Mesenchymal stem cell (in vitro differentiated cells and primary cell): ENCODE measurements at regions not wholly inside any gene's neighbourhood (a gene's known extent, or its start where the extent isn't known, plus 50 kb on each side); places are given as distances from the start of the nearest gene placed in this dataset.
A peak's percentile ranks its signal among the peaks of the same experiment; 100 is the strongest.

ENCODE experiments used
- DNase-seq: peaks from one replicate; pipeline ENCODE4 v3.0.0-alpha.2; 2013
- H2AFZ ChIP-seq: one replicate; pipeline ENCODE4 v1.6.1; 2013; ENCODE audit warnings: low read depth, mild to moderate bottlenecking, control low read depth, inconsistent platforms, low read length, moderate library complexity
- H2AK5ac ChIP-seq: 2 replicates; pipeline ENCODE4 v1.6.1; 2013; ENCODE audit warnings: low read length, moderate library complexity, mild to moderate bottlenecking, inconsistent platforms; ENCODE audit not compliant: severe bottlenecking
- H2BK120ac ChIP-seq: one replicate; pipeline ENCODE4 v1.6.1; 2013; ENCODE audit warnings: low read depth, mild to moderate bottlenecking, inconsistent platforms, low read length, moderate library complexity
- H2BK12ac ChIP-seq, 2 experiments: one replicate each; pipeline ENCODE4 v1.6.1; 2013; ENCODE audit warnings: inconsistent platforms in 2 of 2, low read length in 2 of 2, mild to moderate bottlenecking in 2 of 2, moderate library complexity in 2 of 2, control low read depth in 1 of 2
- H2BK15ac ChIP-seq: one replicate; pipeline ENCODE4 v1.6.1; 2013; ENCODE audit warnings: mild to moderate bottlenecking, low read depth, inconsistent platforms; ENCODE audit not compliant: poor library complexity, severe bottlenecking
- H2BK5ac ChIP-seq: 2 replicates; pipeline ENCODE4 v1.6.1; 2013; ENCODE audit warnings: low read depth, mild to moderate bottlenecking, low read length, control low read depth, inconsistent platforms; ENCODE audit not compliant: poor library complexity, severe bottlenecking
- H3K14ac ChIP-seq, 2 experiments: one replicate each; pipeline ENCODE4 v1.6.1; 2013; ENCODE audit warnings: inconsistent platforms in 2 of 2, low read length in 2 of 2, control low read depth in 1 of 2, mild to moderate bottlenecking in 1 of 2, moderate library complexity in 1 of 2
- H3K18ac ChIP-seq, 2 experiments: one replicate each; pipeline ENCODE4 v1.6.1; 2013; ENCODE audit warnings: inconsistent platforms in 2 of 2, low read length in 2 of 2, control low read depth in 1 of 2, low read depth in 1 of 2, mild to moderate bottlenecking in 1 of 2
- H3K23ac ChIP-seq, 2 experiments: one replicate each; pipeline ENCODE4 v1.6.1; 2013; ENCODE audit warnings: inconsistent platforms in 2 of 2, low read length in 2 of 2, mild to moderate bottlenecking in 2 of 2, moderate library complexity in 2 of 2, control low read depth in 1 of 2
- H3K27ac ChIP-seq: 2 replicates; pipeline ENCODE4 v1.5.1; 2013; ENCODE audit warnings: mild to moderate bottlenecking, moderate library complexity, low read length, control low read depth, inconsistent platforms; ENCODE audit not compliant: poor library complexity, severe bottlenecking
- H3K27me3 ChIP-seq, 2 experiments: 2 replicates each; pipeline versions ENCODE4 v1.6.1 to v1.7.0; 2013; ENCODE audit warnings: low read length in 2 of 2, mild to moderate bottlenecking in 2 of 2, moderate library complexity in 2 of 2, control low read depth in 1 of 2, inconsistent platforms in 1 of 2; ENCODE audit not compliant: control insufficient read depth in 1 of 2, insufficient read depth in 1 of 2
- H3K36me3 ChIP-seq, 2 experiments: 2 replicates each; pipeline versions ENCODE4 v1.6.1 to v1.7.0; 2013; ENCODE audit warnings: low read length in 2 of 2, control low read depth in 1 of 2, inconsistent platforms in 1 of 2, low read depth in 1 of 2, mild to moderate bottlenecking in 1 of 2; ENCODE audit not compliant: insufficient read depth in 2 of 2, control insufficient read depth in 1 of 2
- H3K4ac ChIP-seq, 2 experiments: one replicate each; pipeline ENCODE4 v1.6.1; 2013; ENCODE audit warnings: inconsistent platforms in 2 of 2, low read length in 2 of 2, mild to moderate bottlenecking in 2 of 2, moderate library complexity in 2 of 2, control low read depth in 1 of 2, low read depth in 1 of 2
- H3K4me1 ChIP-seq: 2 replicates; pipeline ENCODE4 v1.6.1; 2013; ENCODE audit warnings: low read depth, low read length, control low read depth; ENCODE audit not compliant: control insufficient read depth, insufficient read depth
- H3K4me2 ChIP-seq: 2 replicates; pipeline ENCODE4 v1.6.1; 2013; ENCODE audit warnings: low read length, mild to moderate bottlenecking, inconsistent platforms; ENCODE audit not compliant: poor library complexity, severe bottlenecking
- H3K4me3 ChIP-seq, 2 experiments: 2 replicates each; pipeline versions ENCODE4 v1.5.1 to v1.7.0; 2013; ENCODE audit warnings: low read length in 2 of 2, mild to moderate bottlenecking in 2 of 2, control low read depth in 1 of 2, low read depth in 1 of 2; ENCODE audit not compliant: insufficient read depth in 1 of 2
- H3K79me1 ChIP-seq: replicated peaks from 2 replicates; pipeline ENCODE4 v1.6.1; 2013; ENCODE audit warnings: mild to moderate bottlenecking, control low read depth, low read length, inconsistent platforms; ENCODE audit not compliant: poor library complexity, severe bottlenecking
- H3K9ac ChIP-seq: 2 replicates; pipeline ENCODE4 v1.7.0; 2013; ENCODE audit warnings: mild to moderate bottlenecking, low read length, moderate library complexity
- H3K9me3 ChIP-seq: 2 replicates; pipeline ENCODE4 v1.7.0; 2013; ENCODE audit warnings: mild to moderate bottlenecking, low read length; ENCODE audit not compliant: control insufficient read depth
- H4K8ac ChIP-seq: one replicate; pipeline ENCODE4 v1.6.1; 2013; ENCODE audit warnings: inconsistent platforms, mild to moderate bottlenecking, low read length, moderate library complexity
- H4K91ac ChIP-seq: one replicate; pipeline ENCODE4 v1.6.1; 2013; ENCODE audit warnings: mild to moderate bottlenecking, low read length, inconsistent platforms
- WGBS: methylation state at CpG from one replicate; pipeline ENCODE4 v1.1.7; 2013; ENCODE audit warnings: mixed read lengths; 5-methylcytosine and 5-hydroxymethylcytosine counted together

- Histone ChIP-seq H3K27ac (no peak overlapping the region), H3K4me2 (no peak overlapping the region), H3K23ac (no peak overlapping the region), H2BK15ac (no peak overlapping the region), H3K27me3 (peaks cover 0 to 3% of the 10 kb centered on the region in 2 experiments), H2BK5ac (no peak overlapping the region), H3K4me3 (no peak overlapping the region), H3K9me3 (no peaks in the 10 kb centered on the region), H2AFZ (no peak overlapping the region), H2BK120ac (no peak overlapping the region), H3K36me3 (no peaks in the 10 kb centered on the region), H3K18ac (no peak overlapping the region), H4K91ac (no peak overlapping the region), H3K9ac (no peak overlapping the region), H3K4me1 (peaks cover 2% of the 10 kb centered on the region), H4K8ac (no peak overlapping the region), H3K14ac (no peak overlapping the region), H2BK12ac (no peak overlapping the region), H3K79me1 (no peaks in the 10 kb centered on the region), H3K4ac (no peak overlapping the region), H2AK5ac (no peak overlapping the region)
- WGBS = 85% methylated on average over 2 of the region's 2 CpGs
- DNase-seq = no peak
Measured at GRCh38 chr2:18835787-18836186, 246.4 kb upstream of the NT5C1B start.

- no peak overlapping the region for H2BK120ac ChIP-seq
- no CpG with 5 or more reads among the region's 1 CpG for WGBS
- DNase-seq = peak; percentile 31
Measured at GRCh38 chr2:18834341-18834740, 245.0 kb upstream of the NT5C1B start.

GRCh38 chr2:18833941-18834340, 244.6 kb upstream of the NT5C1B start:
- H2AK5ac ChIP-seq = peak overlapping the region; percentile 72
- H3K9me3 ChIP-seq = no peaks in the 10 kb centered on the region
- H2BK12ac ChIP-seq = no peak overlapping the region
- H3K36me3 ChIP-seq = no peaks in the 10 kb centered on the region
- no peak overlapping the region for H3K27ac ChIP-seq
- peak overlapping the region in 1 of 2 experiments; percentile 22 for H3K4me3 ChIP-seq
- peak overlapping the region; percentile 19 for H3K9ac ChIP-seq
- H3K4ac ChIP-seq = no peak overlapping the region
- WGBS = 92% methylated on average over 2 of the region's 2 CpGs
- H3K18ac ChIP-seq = peak overlapping the region in 1 of 2 experiments; percentile 56
- H4K8ac ChIP-seq = no peak overlapping the region
- H2BK5ac ChIP-seq = no peak overlapping the region
- H3K4me2 ChIP-seq = no peak overlapping the region
- no peaks in the 10 kb centered on the region for H3K79me1 ChIP-seq
- H4K91ac ChIP-seq = no peak overlapping the region
- no peak overlapping the region for H2BK120ac ChIP-seq
- H3K27me3 ChIP-seq = peaks cover 0 to 3% of the 10 kb centered on the region in 2 experiments
- H2BK15ac ChIP-seq = no peak overlapping the region
- no peak overlapping the region for H2AFZ ChIP-seq
- no peak for DNase-seq
- no peak overlapping the region for H3K14ac ChIP-seq
- no peak overlapping the region for H3K23ac ChIP-seq
- peaks cover 2% of the 10 kb centered on the region for H3K4me1 ChIP-seq

More at GRCh38 chr2:18834341-18834740, 245.0 kb upstream of the NT5C1B start:
- Histone ChIP-seq H2AK5ac (no peak overlapping the region), H3K79me1 (no peaks in the 10 kb centered on the region), H3K27me3 (peaks cover 0 to 3% of the 10 kb centered on the region in 2 experiments), H3K9ac (peak overlapping the region; percentile 19), H4K8ac (no peak overlapping the region), H3K36me3 (no peaks in the 10 kb centered on the region), H3K9me3 (no peaks in the 10 kb centered on the region), H2AFZ (no peak overlapping the region), H3K4me2 (no peak overlapping the region), H2BK5ac (no peak overlapping the region), H2BK12ac (no peak overlapping the region), H2BK15ac (no peak overlapping the region), H3K27ac (no peak overlapping the region), H3K18ac (no peak overlapping the region), H3K4me3 (peak overlapping the region in 1 of 2 experiments; percentile 22), H3K4me1 (peaks cover 2% of the 10 kb centered on the region), H4K91ac (no peak overlapping the region), H3K23ac (no peak overlapping the region), H3K14ac (no peak overlapping the region), H3K4ac (no peak overlapping the region)

GRCh38 chr2:18831916-18832510, 242.6 kb upstream of the NT5C1B start:
- Histone ChIP-seq H3K4me1 (peaks cover 2% of the 10 kb centered on the region), H4K8ac (no peak overlapping the region), H3K4me3 (no peak overlapping the region), H3K4ac (no peak overlapping the region), H3K23ac (no peak overlapping the region), H3K14ac (no peak overlapping the region), H3K9ac (peak overlapping the region; percentile 5), H2BK15ac (no peak overlapping the region), H3K79me1 (no peaks in the 10 kb centered on the region), H3K27me3 (peaks cover 0 to 3% of the 10 kb centered on the region in 2 experiments), H2AFZ (no peak overlapping the region), H2AK5ac (no peak overlapping the region), H3K36me3 (no peaks in the 10 kb centered on the region), H3K4me2 (no peak overlapping the region), H2BK120ac (no peak overlapping the region), H3K18ac (peak overlapping the region in 1 of 2 experiments; percentile 29), H2BK5ac (no peak overlapping the region), H2BK12ac (no peak overlapping the region), H4K91ac (no peak overlapping the region), H3K9me3 (no peaks in the 10 kb centered on the region), H3K27ac (no peak overlapping the region)
- peak; percentile 3 for DNase-seq
- WGBS = 14% methylated on average over 1 of the region's 2 CpGs
